ENCODE measurements at regions not wholly inside any gene's neighbourhood (a gene's known extent, or its start where the extent isn't known, plus 50 kb on each side); places are given as distances from the start of the nearest gene placed in this dataset.

- TF ChIP-seq CTCF (IDR thresholded peaks at IDR 0.05; ENCODE audit: low read length, missing control alignments): no peak
- H3K4me3 ChIP-seq (replicated peaks; ENCODE audit: low read depth, low read length): no peak overlapping the region
- peak; percentile 58 for DNase-seq (ENCODE audit: low read depth)
Measured at GRCh38 chr11:23846902-23847422, 649.9 kb upstream of the LUZP2 start.

GRCh38 chr11:23851216-23851615 is 645.6 kb upstream of the LUZP2 start:
- DNase-seq (ENCODE audit: low read depth): no peak
- TF ChIP-seq CTCF (IDR thresholded peaks at IDR 0.05; ENCODE audit: low read length, missing control alignments): no peak
- no peak overlapping the region for H3K4me3 ChIP-seq (replicated peaks; ENCODE audit: low read depth, low read length)

- no peak for TF ChIP-seq CTCF (IDR thresholded peaks at IDR 0.05; ENCODE audit: low read length, missing control alignments)
- DNase-seq (ENCODE audit: low read depth): peak; percentile 89
- no peak overlapping the region for H3K4me3 ChIP-seq (replicated peaks; ENCODE audit: low read depth, low read length)
Measured at GRCh38 chr11:23856654-23857053, 640.2 kb upstream of the LUZP2 start.

- no peak for TF ChIP-seq CTCF (IDR thresholded peaks at IDR 0.05; ENCODE audit: low read length, missing control alignments)
- DNase-seq (ENCODE audit: low read depth): no peak
- H3K4me3 ChIP-seq (replicated peaks; ENCODE audit: low read depth, low read length): no peak overlapping the region
Measured at GRCh38 chr11:23859087-23859486, 637.8 kb upstream of the LUZP2 start.

GRCh38 chr11:23861615-23862014 is 635.2 kb upstream of the LUZP2 start:
- no peak for TF ChIP-seq CTCF (IDR thresholded peaks at IDR 0.05; ENCODE audit: low read length, missing control alignments)
- H3K4me3 ChIP-seq (replicated peaks; ENCODE audit: low read depth, low read length): no peak overlapping the region
- DNase-seq (ENCODE audit: low read depth): no peak

DNA sequence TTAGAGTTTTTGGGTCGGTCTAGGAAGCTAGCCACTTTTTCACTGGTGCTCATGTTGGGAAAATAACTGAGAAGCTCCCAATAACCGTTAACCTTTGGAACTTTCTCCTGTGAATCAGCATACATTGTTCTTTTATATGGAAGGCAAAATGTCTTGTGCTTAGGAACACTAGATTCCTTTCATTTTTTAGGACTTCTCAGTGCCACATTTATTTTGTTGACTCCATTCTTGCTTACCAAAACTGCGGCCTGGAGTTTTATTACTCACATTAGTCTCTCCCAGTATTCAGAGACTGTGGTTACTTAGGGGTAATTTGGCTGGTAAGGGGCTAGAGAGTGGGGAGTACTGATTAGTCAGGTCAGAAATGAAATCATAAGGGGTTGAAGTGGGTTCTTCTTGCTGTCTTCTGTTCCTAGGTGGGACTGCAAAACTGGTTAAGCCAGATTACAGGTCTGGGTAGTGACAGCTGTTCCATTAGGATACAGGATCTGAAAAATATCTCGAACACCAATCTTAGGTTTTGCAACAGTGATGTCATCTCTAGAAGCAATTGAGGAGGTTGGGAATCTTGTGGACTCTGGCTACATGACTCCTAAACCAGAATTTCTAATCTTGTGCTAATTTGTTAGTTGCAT is 631.4 kb upstream of the LUZP2 start:
- DNase-seq (ENCODE audit: low read depth): no peak
- TF ChIP-seq CTCF (IDR thresholded peaks at IDR 0.05; ENCODE audit: low read length, missing control alignments): no peak

GRCh38 chr11:23866641-23867040 is 630.2 kb upstream of the LUZP2 start:
- H3K4me3 ChIP-seq (replicated peaks; ENCODE audit: low read depth, low read length): no peak overlapping the region
- no peak for DNase-seq (ENCODE audit: low read depth)
- TF ChIP-seq CTCF (IDR thresholded peaks at IDR 0.05; ENCODE audit: low read length, missing control alignments): no peak

More for the DNA sequence above, 631.4 kb upstream of the LUZP2 start:
- no peak overlapping the region for H3K4me3 ChIP-seq (replicated peaks; ENCODE audit: low read depth, low read length)

Measured in fibroblast of pulmonary artery (primary cell).